Osteocyte (in vitro differentiated cells): ENCODE measurements at regions not wholly inside any gene's neighbourhood (a gene's known extent, or its start where the extent isn't known, plus 50 kb on each side); places are given as distances from the start of the nearest gene placed in this dataset.

ENCODE experiments used
- DNase-seq: peaks from one replicate; pipeline ENCODE4 v3.0.0; 2021; ENCODE audit warnings: mixed read lengths; ENCODE audit not compliant: unreplicated experiment; ENCODE audit errors: extremely low spot score
- H3K27ac Mint-ChIP-seq: one replicate; pipeline ENCODE4 v1.8.0; 2021; ENCODE audit warnings: mild to moderate bottlenecking, mixed read lengths; ENCODE audit not compliant: unreplicated experiment
- H3K27me3 Mint-ChIP-seq: one replicate; pipeline ENCODE4 v1.8.0; 2021; ENCODE audit warnings: mixed read lengths; ENCODE audit not compliant: unreplicated experiment
- H3K36me3 Mint-ChIP-seq: one replicate; pipeline ENCODE4 v1.8.0; 2021; ENCODE audit warnings: mixed read lengths; ENCODE audit not compliant: unreplicated experiment
- H3K4me1 Mint-ChIP-seq: one replicate; pipeline ENCODE4 v1.8.0; 2021; ENCODE audit warnings: mixed read lengths; ENCODE audit not compliant: unreplicated experiment
- H3K4me3 Mint-ChIP-seq: one replicate; pipeline ENCODE4 v1.8.0; 2021; ENCODE audit warnings: mild to moderate bottlenecking, moderate library complexity, mixed read lengths; ENCODE audit not compliant: unreplicated experiment
- H3K9me3 Mint-ChIP-seq: one replicate; pipeline ENCODE4 v1.8.0; 2021; ENCODE audit warnings: mixed read lengths; ENCODE audit not compliant: unreplicated experiment
- CTCF ChIP-seq: fragments of 200-600 bp; sonication (generic); IDR thresholded peaks from 2 replicates; pipeline ENCODE4 v1.5.0; 2021; ENCODE audit warnings: antibody characterized with exemption, mild to moderate bottlenecking, moderate library complexity

- H3K4me3 Mint-ChIP-seq = no peak overlapping the region
- DNase-seq = no peak
- no peak overlapping the region for H3K27ac Mint-ChIP-seq
- H3K4me1 Mint-ChIP-seq = no peaks in the 10 kb centered on the region
- no peaks in the 10 kb centered on the region for H3K36me3 Mint-ChIP-seq
- peaks cover 5% of the 10 kb centered on the region for H3K9me3 Mint-ChIP-seq
- H3K27me3 Mint-ChIP-seq = peaks cover 15% of the 10 kb centered on the region
- TF ChIP-seq CTCF = no peak
These were observed 612.3 kb upstream of the FANCL start for GRCh38 chr2:58853420-58853819.

- H3K9me3 Mint-ChIP-seq = peaks cover 5% of the 10 kb centered on the region
- TF ChIP-seq CTCF = no peak
- no peaks in the 10 kb centered on the region for H3K4me1 Mint-ChIP-seq
These were observed 611.8 kb upstream of the FANCL start for GRCh38 chr2:58852905-58853304.

GRCh38 chr2:58852243-58852642 lies 611.1 kb upstream of the FANCL start:
- no peak for TF ChIP-seq CTCF
- no peak for DNase-seq
- Mint-ChIP-seq H3K4me1 (no peaks in the 10 kb centered on the region), H3K27ac (no peak overlapping the region), H3K27me3 (peaks cover 20% of the 10 kb centered on the region), H3K9me3 (peaks cover 5% of the 10 kb centered on the region), H3K36me3 (no peaks in the 10 kb centered on the region), H3K4me3 (no peak overlapping the region)

More at GRCh38 chr2:58852905-58853304, 611.8 kb upstream of the FANCL start:
- Mint-ChIP-seq H3K36me3 (no peaks in the 10 kb centered on the region), H3K27me3 (peaks cover 15% of the 10 kb centered on the region), H3K27ac (no peak overlapping the region), H3K4me3 (no peak overlapping the region)
- DNase-seq = no peak

- no peak for DNase-seq
These were observed 610.5 kb upstream of the FANCL start for GRCh38 chr2:58851598-58851997.

GRCh38 chr2:58845011-58845410 lies 603.9 kb upstream of the FANCL start:
- no peak for DNase-seq
- Mint-ChIP-seq H3K4me3 (no peak overlapping the region), H3K36me3 (no peaks in the 10 kb centered on the region), H3K9me3 (no peaks in the 10 kb centered on the region), H3K27ac (no peak overlapping the region), H3K27me3 (peaks cover 50% of the 10 kb centered on the region), H3K4me1 (no peaks in the 10 kb centered on the region)
- TF ChIP-seq CTCF = no peak

More at GRCh38 chr2:58851598-58851997, 610.5 kb upstream of the FANCL start:
- H3K36me3 Mint-ChIP-seq = no peaks in the 10 kb centered on the region
- no peaks in the 10 kb centered on the region for H3K4me1 Mint-ChIP-seq
- TF ChIP-seq CTCF = peak; percentile 37
- H3K9me3 Mint-ChIP-seq = no peaks in the 10 kb centered on the region
- H3K27me3 Mint-ChIP-seq = peaks cover 24% of the 10 kb centered on the region
- no peak overlapping the region for H3K27ac Mint-ChIP-seq
- no peak overlapping the region for H3K4me3 Mint-ChIP-seq
